B cell (primary cell): ENCODE measurements at regions not wholly inside any gene's neighbourhood (a gene's known extent, or its start where the extent isn't known, plus 50 kb on each side); places are given as distances from the start of the nearest gene placed in this dataset.

ENCODE experiments used
- ATAC-seq: fragments of 200-7000 bp; cut with Tn5 transposase; one replicate; pipeline ENCODE4 v1.10.0; 2021; ENCODE audit warnings: low read depth, mild to moderate bottlenecking, moderate number of reproducible peaks, moderate library complexity
- CTCF ChIA-PET: fragments of 350-600 bp; sonication (Branson Sonifier 250); formaldehyde crosslinking; loops from one replicate; lab custom pipeline; 2021; ENCODE audit warnings: antibody characterized with exemption, inconsistent platforms; lab: Charles Lee
- POLR2A ChIA-PET: fragments of 350-600 bp; sonication (Branson Sonifier 250); formaldehyde crosslinking; loops from one replicate; lab custom pipeline; 2021; ENCODE audit warnings: antibody characterized with exemption; lab: Charles Lee
- DNase-seq: peaks from one replicate; pipeline ENCODE4 v3.0.0; 2013
- H2AFZ ChIP-seq: 2 replicates; pipeline ENCODE4 v1.6.1; 2012; ENCODE audit warnings: mild to moderate bottlenecking, low read depth, low read length; ENCODE audit not compliant: insufficient read depth, poor library complexity, severe bottlenecking
- H3K27ac ChIP-seq, 2 donors: 1 replicate in 1 of 2; 2 replicates in 1 of 2; pipeline ENCODE4 v1.5.1; 2012 to 2013; ENCODE audit warnings: low read length in 2 of 2, mild to moderate bottlenecking in 2 of 2, moderate library complexity in 1 of 2
- H3K27me3 ChIP-seq, 4 experiments: fragments of 200-600 bp in 1 of 4; sonication (generic) in 1 of 4; replicated peaks in 1 of 4; 1 replicate in 2 of 4; 2 replicates in 2 of 4; pipeline versions ENCODE4 v1.6.1 to v1.7.0; 2013 to 2016; ENCODE audit warnings: low read length in 3 of 4, mild to moderate bottlenecking in 2 of 4, mixed read lengths in 1 of 4, moderate library complexity in 1 of 4; ENCODE audit not compliant: insufficient read depth in 4 of 4, control insufficient read depth in 3 of 4; ENCODE audit errors: control extremely low read depth in 1 of 4
- H3K36me3 ChIP-seq, 2 experiments: replicated peaks in 1 of 2; 1 replicate in 1 of 2; 2 replicates in 1 of 2; pipeline versions ENCODE4 v1.6.1 to v1.7.1; 2013; ENCODE audit warnings: low read length in 1 of 2; ENCODE audit not compliant: insufficient read depth in 2 of 2, control insufficient read depth in 1 of 2; ENCODE audit errors: control extremely low read depth in 1 of 2, extremely low read depth in 1 of 2
- H3K4me1 ChIP-seq, 2 donors: fragments of 200-600 bp in 1 of 2; sonication (generic) in 1 of 2; 1 replicate in 1 of 2; 2 replicates in 1 of 2; pipeline versions ENCODE4 v1.5.1 to v1.6.1; 2013 to 2017; ENCODE audit warnings: low read length in 2 of 2; ENCODE audit not compliant: control insufficient read depth in 2 of 2, insufficient read depth in 2 of 2
- H3K4me2 ChIP-seq: replicated peaks from 2 replicates; pipeline ENCODE3; 2012; ENCODE audit warnings: mild to moderate bottlenecking, low read depth, low read length; ENCODE audit not compliant: poor library complexity, severe bottlenecking
- H3K4me3 ChIP-seq, 5 experiments: fragments of 200-600 bp in 1 of 5; sonication (generic) in 1 of 5; 1 replicate in 3 of 5; 2 replicates in 2 of 5; pipeline versions ENCODE4 v1.5.1 to v1.7.0; 2011 to 2016; ENCODE audit warnings: low read length in 4 of 5, mild to moderate bottlenecking in 4 of 5, low read depth in 2 of 5, control low read depth in 1 of 5, moderate library complexity in 1 of 5; ENCODE audit not compliant: insufficient read depth in 1 of 5; ENCODE audit errors: control extremely low read depth in 1 of 5, extremely low read depth in 1 of 5
- H3K79me2 ChIP-seq: fragments of 200-600 bp; sonication (generic); one replicate; pipeline ENCODE4 v1.6.0; 2016; ENCODE audit warnings: low read length; ENCODE audit not compliant: control insufficient read depth, insufficient read depth
- H3K9ac ChIP-seq: fragments of 200-600 bp; sonication (generic); 2 replicates; pipeline ENCODE4 v1.6.1; 2017; ENCODE audit warnings: mild to moderate bottlenecking, low read length, moderate library complexity
- H3K9me3 ChIP-seq, 3 donors: one replicate each; pipeline versions ENCODE4 v1.6.1 to v1.7.1; 2013; ENCODE audit warnings: low read length in 2 of 3; ENCODE audit not compliant: control insufficient read depth in 2 of 3, insufficient read depth in 1 of 3; ENCODE audit errors: control extremely low read depth in 1 of 3
- H4K20me1 ChIP-seq: 2 replicates; pipeline ENCODE4 v1.6.0; 2012; ENCODE audit warnings: mild to moderate bottlenecking, low read length; ENCODE audit not compliant: insufficient read depth, control insufficient read depth, poor library complexity, severe bottlenecking
- H3K27ac Mint-ChIP-seq: one replicate; pipeline ENCODE4 v1.8.0; 2021; ENCODE audit warnings: mixed read lengths
- H3K27me3 Mint-ChIP-seq: one replicate; pipeline ENCODE4 v1.8.0; 2021; ENCODE audit warnings: mixed read lengths
- H3K4me1 Mint-ChIP-seq: one replicate; pipeline ENCODE4 v1.8.0; 2021; ENCODE audit warnings: mixed read lengths
- H3K4me3 Mint-ChIP-seq: one replicate; pipeline ENCODE4 v1.8.0; 2021; ENCODE audit warnings: mixed read lengths
- H3K9me3 Mint-ChIP-seq: one replicate; pipeline ENCODE4 v1.8.0; 2022; ENCODE audit warnings: mixed read lengths; ENCODE audit not compliant: insufficient read depth
- CTCF ChIP-seq: fragments of 200-600 bp; IDR thresholded peaks from one replicate; pipeline ENCODE4 v1.8.0; 2022; ENCODE audit warnings: antibody characterized with exemption, mild to moderate bottlenecking
- EZH2 ChIP-seq: IDR thresholded peaks from 2 replicates; pipeline ENCODE4 v1.6.1; 2012; ENCODE audit warnings: borderline replicate concordance, low read depth, mild to moderate bottlenecking, moderate library complexity, low read length; ENCODE audit not compliant: insufficient read depth, poor library complexity, severe bottlenecking
- WGBS: methylation state at CpG from one replicate; pipeline ENCODE4 v1.1.5; 2013; ENCODE audit warnings: missing lambda C conversion rate; ENCODE audit not compliant: insufficient coverage; 5-methylcytosine and 5-hydroxymethylcytosine counted together
- intact Hi-C: fragments of 100-400 bp; cut with micrococcal nuclease; formaldehyde crosslinking; loops from one replicate; pipeline ENCODE4 v1.10.0; 2022

GRCh38 chr1:115413621-115414020 is 75.6 kb upstream of the NGF start:
- Histone ChIP-seq H3K9ac (no peak overlapping the region), H3K4me2 (no peak overlapping the region), H3K9me3 (no peaks in the 10 kb centered on the region), H4K20me1 (no peaks in the 10 kb centered on the region), H3K79me2 (no peaks in the 10 kb centered on the region), H3K4me3 (no peak overlapping the region), H3K27me3 (no peaks in the 10 kb centered on the region), H3K27ac (no peak overlapping the region), H2AFZ (no peak overlapping the region), H3K36me3 (no peaks in the 10 kb centered on the region), H3K4me1 (no peaks in the 10 kb centered on the region)
- H3K9me3 Mint-ChIP-seq: no peaks in the 10 kb centered on the region
- intact Hi-C loops: no loop called here
- DNase-seq (no peak), ATAC-seq (no peak)
- CTCF ChIA-PET: no interaction called here
- no peak overlapping the region for H3K4me3 Mint-ChIP-seq
- no peaks in the 10 kb centered on the region for H3K4me1 Mint-ChIP-seq
- H3K27ac Mint-ChIP-seq: no peak overlapping the region
- POLR2A ChIA-PET: no interaction called here
- TF ChIP-seq EZH2: no peak
- TF ChIP-seq CTCF: no peak
- H3K27me3 Mint-ChIP-seq: peaks cover 3% of the 10 kb centered on the region
- WGBS: no CpG with 5 or more reads among the region's 3 CpGs

- Histone ChIP-seq H3K9me3 (no peaks in the 10 kb centered on the region), H3K9ac (no peak overlapping the region), H3K27ac (no peak overlapping the region), H3K4me3 (no peak overlapping the region), H3K27me3 (no peaks in the 10 kb centered on the region), H3K36me3 (no peaks in the 10 kb centered on the region), H3K4me2 (no peak overlapping the region), H2AFZ (no peak overlapping the region), H4K20me1 (no peaks in the 10 kb centered on the region), H3K79me2 (no peaks in the 10 kb centered on the region), H3K4me1 (no peaks in the 10 kb centered on the region)
- Mint-ChIP-seq H3K27me3 (peaks cover 3% of the 10 kb centered on the region), H3K27ac (no peak overlapping the region), H3K4me3 (no peak overlapping the region), H3K9me3 (no peaks in the 10 kb centered on the region), H3K4me1 (no peaks in the 10 kb centered on the region)
- ChIA-PET CTCF (no interaction called here), POLR2A (no interaction called here)
- DNase-seq (no peak), ATAC-seq (no peak)
- 83% methylated on average over 3 of the region's 3 CpGs for WGBS
- TF ChIP-seq CTCF: no peak
- no peak for TF ChIP-seq EZH2
- intact Hi-C loops: no loop called here
Observed at GRCh38 chr1:115413208-115413607, 75.2 kb upstream of the NGF start.
